Esophagus squamous epithelium (tissue), 4 donors: ENCODE measurements at regions not wholly inside any gene's neighbourhood (a gene's known extent, or its start where the extent isn't known, plus 50 kb on each side); places are given as distances from the start of the nearest gene placed in this dataset.

Experiments
- POLR2A ChIP-seq, 4 donors: fragments of 450-650 bp; IDR thresholded peaks; one replicate each; pipeline ENCODE4 v1.6.1; 2017; ENCODE audit warnings: antibody characterized with exemption in 4 of 4, mild to moderate bottlenecking in 4 of 4, moderate library complexity in 3 of 4
- TF ChIP-seq, protein P1 (sequence below), 6 experiments: fragments of 450-650 bp in 4 of 6; fragments of 200-600 bp in 2 of 6; sonication (generic) in 2 of 6; IDR thresholded peaks; one replicate each; pipeline ENCODE4 v1.5.1; 2016 to 2019; ENCODE audit warnings: antibody characterized with exemption in 6 of 6, mild to moderate bottlenecking in 4 of 6, moderate library complexity in 4 of 6

DNA sequence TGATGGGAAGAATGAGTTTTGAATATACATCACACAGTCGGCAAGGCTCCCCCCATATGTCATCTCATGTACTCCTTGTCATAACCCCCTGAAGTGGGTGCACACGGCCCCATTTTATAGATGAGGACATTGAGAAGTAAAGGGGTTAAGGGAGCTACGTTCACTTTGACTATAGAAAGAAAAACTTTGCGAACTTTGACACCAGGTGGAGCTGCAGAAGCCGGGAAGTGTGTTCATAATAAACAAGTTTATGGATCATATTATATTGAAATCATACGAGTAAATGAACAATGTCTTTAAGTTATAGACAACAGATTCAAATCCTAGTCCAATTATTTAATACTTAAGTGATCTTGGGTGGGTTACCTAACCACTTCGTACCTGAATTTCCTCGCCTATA, 203.8 kb upstream of the PITX2 start:
- TF ChIP-seq, protein P1, sequence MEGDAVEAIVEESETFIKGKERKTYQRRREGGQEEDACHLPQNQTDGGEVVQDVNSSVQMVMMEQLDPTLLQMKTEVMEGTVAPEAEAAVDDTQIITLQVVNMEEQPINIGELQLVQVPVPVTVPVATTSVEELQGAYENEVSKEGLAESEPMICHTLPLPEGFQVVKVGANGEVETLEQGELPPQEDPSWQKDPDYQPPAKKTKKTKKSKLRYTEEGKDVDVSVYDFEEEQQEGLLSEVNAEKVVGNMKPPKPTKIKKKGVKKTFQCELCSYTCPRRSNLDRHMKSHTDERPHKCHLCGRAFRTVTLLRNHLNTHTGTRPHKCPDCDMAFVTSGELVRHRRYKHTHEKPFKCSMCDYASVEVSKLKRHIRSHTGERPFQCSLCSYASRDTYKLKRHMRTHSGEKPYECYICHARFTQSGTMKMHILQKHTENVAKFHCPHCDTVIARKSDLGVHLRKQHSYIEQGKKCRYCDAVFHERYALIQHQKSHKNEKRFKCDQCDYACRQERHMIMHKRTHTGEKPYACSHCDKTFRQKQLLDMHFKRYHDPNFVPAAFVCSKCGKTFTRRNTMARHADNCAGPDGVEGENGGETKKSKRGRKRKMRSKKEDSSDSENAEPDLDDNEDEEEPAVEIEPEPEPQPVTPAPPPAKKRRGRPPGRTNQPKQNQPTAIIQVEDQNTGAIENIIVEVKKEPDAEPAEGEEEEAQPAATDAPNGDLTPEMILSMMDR (IDR thresholded peaks at IDR 0.05), result no peak
- no peak for TF ChIP-seq POLR2A (IDR thresholded peaks at IDR 0.05)
